NCI-H510A (cell line): ENCODE measurements at regions not wholly inside any gene's neighbourhood (a gene's known extent, or its start where the extent isn't known, plus 50 kb on each side); places are given as distances from the start of the nearest gene placed in this dataset.
"Not testable (repeated sequence)": the region's sequence is repeated elsewhere in the genome, so short reads cannot be mapped to it uniquely, and the experiment has no call there.

Experiments used
- DNase-seq: peaks from one replicate; lab custom pipeline; 2025; lab: John Stamatoyannopoulos, UW

GRCh38 chr7:6938284-6938683, 112.2 kb upstream of the CCZ1B start:
- DNase-seq, result not testable (repeated sequence)

GRCh38 chr7:6939126-6939525, 113.1 kb upstream of the CCZ1B start:
- DNase-seq, result not testable (repeated sequence)

GRCh38 chr7:6939896-6940295, 113.8 kb upstream of the CCZ1B start:
- DNase-seq, result not testable (repeated sequence)

- not testable (repeated sequence) for DNase-seq
These were observed 120.8 kb upstream of the CCZ1B start for GRCh38 chr7:6946873-6947272.

- DNase-seq, result not testable (repeated sequence)
These were observed 124.2 kb upstream of the CCZ1B start for GRCh38 chr7:6950231-6950630.

GRCh38 chr7:6951553-6951952, 125.5 kb upstream of the CCZ1B start:
- not testable (repeated sequence) for DNase-seq

- DNase-seq, result not testable (repeated sequence)
These were observed 127.2 kb upstream of the CCZ1B start for GRCh38 chr7:6953138-6953797.

- not testable (repeated sequence) for DNase-seq
These were observed 127.7 kb upstream of the CCZ1B start for GRCh38 chr7:6953798-6954181.

GRCh38 chr7:6955385-6955784, 129.3 kb upstream of the CCZ1B start:
- DNase-seq, result not testable (repeated sequence)

- not testable (repeated sequence) for DNase-seq
These were observed 130.0 kb upstream of the CCZ1B start for GRCh38 chr7:6955990-6956566.

GRCh38 chr7:6958371-6958770, 132.3 kb upstream of the CCZ1B start:
- not testable (repeated sequence) for DNase-seq

- DNase-seq, result not testable (repeated sequence)
These were observed 133.9 kb upstream of the CCZ1B start for GRCh38 chr7:6959942-6960341.

- not testable (repeated sequence) for DNase-seq
These were observed 136.8 kb upstream of the CCZ1B start for GRCh38 chr7:6962871-6963270.

- not testable (repeated sequence) for DNase-seq
These were observed 139.0 kb upstream of the CCZ1B start for GRCh38 chr7:6965051-6965450.

- not testable (repeated sequence) for DNase-seq
These were observed 144.1 kb upstream of the CCZ1B start for GRCh38 chr7:6970180-6970579.

- DNase-seq, result not testable (repeated sequence)
These were observed 148.8 kb upstream of the CCZ1B start for GRCh38 chr7:6974876-6975275.

- not testable (repeated sequence) for DNase-seq
These were observed 149.3 kb upstream of the CCZ1B start for GRCh38 chr7:6975346-6975745.

- not testable (repeated sequence) for DNase-seq
These were observed 151.3 kb upstream of the CCZ1B start for GRCh38 chr7:6977368-6977767.

GRCh38 chr7:6978326-6978725, 152.3 kb upstream of the CCZ1B start:
- not testable (repeated sequence) for DNase-seq

- not testable (repeated sequence) for DNase-seq
These were observed 153.4 kb upstream of the CCZ1B start for GRCh38 chr7:6979456-6979855.

GRCh38 chr7:6982375-6982774, 156.3 kb upstream of the CCZ1B start:
- DNase-seq, result not testable (repeated sequence)

GRCh38 chr7:6986892-6987291, 160.8 kb upstream of the CCZ1B start:
- not testable (repeated sequence) for DNase-seq

- not testable (repeated sequence) for DNase-seq
These were observed 162.5 kb upstream of the CCZ1B start for GRCh38 chr7:6988608-6989007.

GRCh38 chr7:6989968-6990367, 163.9 kb upstream of the CCZ1B start:
- not testable (repeated sequence) for DNase-seq
